BE2C (cell line): ENCODE measurements at regions not wholly inside any gene's neighbourhood (a gene's known extent, or its start where the extent isn't known, plus 50 kb on each side); places are given as distances from the start of the nearest gene placed in this dataset.
"Not testable (repeated sequence)": the region's sequence is repeated elsewhere in the genome, so short reads cannot be mapped to it uniquely, and the experiment has no call there.

ENCODE experiments used
- DNase-seq: peaks from one replicate; pipeline ENCODE4 v3.0.0-alpha.2; 2020
- H3K27me3 ChIP-seq: fragments of 250-450 bp; sonication (Bioruptor Pico); 2 replicates; pipeline ENCODE4 v1.5.1; 2020; ENCODE audit warnings: mild to moderate bottlenecking
- H3K36me3 ChIP-seq: fragments of 250-450 bp; sonication (Bioruptor Pico); 2 replicates; pipeline ENCODE4 v1.5.1; 2020; ENCODE audit warnings: mild to moderate bottlenecking
- H3K4me1 ChIP-seq: fragments of 250-450 bp; sonication (Bioruptor Pico); 2 replicates; pipeline ENCODE4 v1.5.1; 2020
- H3K4me3 ChIP-seq: 2 replicates; pipeline ENCODE4 v1.5.1; 2011; ENCODE audit warnings: low read depth, low read length
- H3K9me3 ChIP-seq: fragments of 250-450 bp; sonication (Bioruptor Pico); 2 replicates; pipeline ENCODE4 v1.5.1; 2020
- CTCF ChIP-seq: IDR thresholded peaks from 2 replicates; pipeline ENCODE4 v1.5.1; 2012; ENCODE audit warnings: mild to moderate bottlenecking, low read depth, low read length

GRCh38 chr4:104915864-104916263 lies 230.8 kb upstream of the TET2 start:
- no peak for TF ChIP-seq CTCF
- no peaks in the 10 kb centered on the region for H3K36me3 ChIP-seq
- H3K9me3 ChIP-seq: no peaks in the 10 kb centered on the region
- no peak overlapping the region for H3K4me3 ChIP-seq
- peaks cover 3% of the 10 kb centered on the region; the same call in 1 of the 2 replicates for H3K4me1 ChIP-seq
- no peak for DNase-seq
- H3K27me3 ChIP-seq: no peaks in the 10 kb centered on the region

- H3K36me3 ChIP-seq: no peaks in the 10 kb centered on the region
- H3K4me1 ChIP-seq: no peaks in the 10 kb centered on the region
- no peak for DNase-seq
- TF ChIP-seq CTCF: no peak
- H3K27me3 ChIP-seq: no peaks in the 10 kb centered on the region
- H3K9me3 ChIP-seq: no peaks in the 10 kb centered on the region
- no peak overlapping the region for H3K4me3 ChIP-seq
Measured at GRCh38 chr4:104919406-104919805, 227.3 kb upstream of the TET2 start.

- Histone ChIP-seq H3K9me3 (no peaks in the 10 kb centered on the region), H3K36me3 (no peaks in the 10 kb centered on the region), H3K4me1 (no peaks in the 10 kb centered on the region), H3K27me3 (no peaks in the 10 kb centered on the region), H3K4me3 (no peak overlapping the region)
- no peak for TF ChIP-seq CTCF
- DNase-seq: no peak
Measured at GRCh38 chr4:104930298-104930697, 216.4 kb upstream of the TET2 start.

- TF ChIP-seq CTCF: peak; percentile 49
- not testable (repeated sequence) for H3K9me3 ChIP-seq, H3K36me3 ChIP-seq, H3K4me3 ChIP-seq, H3K27me3 ChIP-seq, H3K4me1 ChIP-seq
- DNase-seq: peak; percentile 65
Measured at GRCh38 chr4:104930745-104931736, 215.6 kb upstream of the TET2 start.

GRCh38 chr4:104938624-104939023 lies 208.1 kb upstream of the TET2 start:
- Histone ChIP-seq H3K36me3 (no peaks in the 10 kb centered on the region), H3K27me3 (no peaks in the 10 kb centered on the region), H3K4me1 (no peaks in the 10 kb centered on the region), H3K9me3 (no peaks in the 10 kb centered on the region), H3K4me3 (no peak overlapping the region)
- no peak for TF ChIP-seq CTCF
- DNase-seq: no peak

- Histone ChIP-seq H3K36me3 (no peaks in the 10 kb centered on the region), H3K4me3 (no peak overlapping the region), H3K9me3 (no peaks in the 10 kb centered on the region), H3K27me3 (no peaks in the 10 kb centered on the region), H3K4me1 (no peaks in the 10 kb centered on the region)
- DNase-seq: no peak
- no peak for TF ChIP-seq CTCF
Measured at GRCh38 chr4:104940927-104941326, 205.7 kb upstream of the TET2 start.
